H1 (cell line): ENCODE measurements at regions not wholly inside any gene's neighbourhood (a gene's known extent, or its start where the extent isn't known, plus 50 kb on each side); places are given as distances from the start of the nearest gene placed in this dataset.

Source experiments
- CTCF ChIA-PET: fragments of 300-600 bp; sonication (Branson Sonifier 250); formaldehyde crosslinking; loops from one replicate; lab custom pipeline; 2021; ENCODE audit not compliant: partially characterized antibody; lab: Charles Lee
- POLR2A ChIA-PET: fragments of 300-600 bp; sonication (Branson Sonifier 250); formaldehyde crosslinking; loops from one replicate; lab custom pipeline; 2021; ENCODE audit warnings: inconsistent platforms; ENCODE audit not compliant: partially characterized antibody; lab: Charles Lee
- DNase-seq, 2 experiments: peaks; one replicate each; pipeline versions ENCODE4 v3.0.0 to v3.0.0-alpha.2; 2010 to 2022; ENCODE audit warnings: low spot score in 2 of 2, low read depth in 1 of 2, mixed read lengths in 1 of 2
- FAIRE-seq: peaks from 2 replicates; lab custom pipeline; 2011; peaks lifted over from hg19 to GRCh38; lab: Jason Lieb, UNC
- H2AFZ ChIP-seq: 2 replicates; pipeline ENCODE4 v1.8.1; 2012; ENCODE audit warnings: low read length, inconsistent platforms
- H2AK5ac ChIP-seq: 2 replicates; pipeline ENCODE4 v1.6.1; 2013; ENCODE audit warnings: low read depth, low read length
- H2BK120ac ChIP-seq: replicated peaks from 2 replicates; pipeline ENCODE3; 2013; ENCODE audit warnings: low read depth, low read length, inconsistent platforms
- H2BK12ac ChIP-seq: 2 replicates; pipeline ENCODE4 v1.6.1; 2013; ENCODE audit warnings: low read depth, low read length
- H2BK15ac ChIP-seq: 2 replicates; pipeline ENCODE4 v1.6.1; 2013; ENCODE audit warnings: low read length
- H2BK20ac ChIP-seq: 2 replicates; pipeline ENCODE4 v1.6.1; 2013; ENCODE audit warnings: low read length
- H2BK5ac ChIP-seq: 2 replicates; pipeline ENCODE4 v1.6.1; 2013; ENCODE audit warnings: low read depth, low read length
- H3K14ac ChIP-seq: 2 replicates; pipeline ENCODE4 v1.6.1; 2013; ENCODE audit warnings: inconsistent platforms; ENCODE audit not compliant: insufficient read length
- H3K18ac ChIP-seq: 2 replicates; pipeline ENCODE4 v1.6.1; 2013; ENCODE audit warnings: low read length; ENCODE audit errors: extremely low read depth
- H3K23ac ChIP-seq: 2 replicates; pipeline ENCODE4 v1.6.1; 2013; ENCODE audit warnings: inconsistent platforms; ENCODE audit not compliant: insufficient read length
- H3K23me2 ChIP-seq: 2 replicates; pipeline ENCODE4 v1.6.1; 2013; ENCODE audit warnings: low read depth, low read length
- H3K27ac ChIP-seq: 2 replicates; pipeline ENCODE4 v1.6.1; 2011; ENCODE audit warnings: low read depth, low read length, inconsistent platforms
- H3K27me3 ChIP-seq, 4 experiments: replicated peaks in 1 of 4; 1 replicate in 1 of 4; 2 replicates in 3 of 4; pipeline versions ENCODE4 v1.6.1 to v1.8.1; 2011 to 2013; ENCODE audit warnings: low read length in 3 of 4, mild to moderate bottlenecking in 3 of 4, inconsistent platforms in 2 of 4, mixed read lengths in 2 of 4, moderate library complexity in 1 of 4; ENCODE audit not compliant: control insufficient read depth in 3 of 4, insufficient read depth in 3 of 4; ENCODE audit errors: extremely low read depth in 1 of 4
- H3K36me3 ChIP-seq, 4 experiments: 2 replicates each; pipeline versions ENCODE4 v1.6.1 to v1.8.1; 2011 to 2013; ENCODE audit warnings: mild to moderate bottlenecking in 4 of 4, low read length in 3 of 4, moderate library complexity in 2 of 4, control low read depth in 1 of 4, inconsistent platforms in 1 of 4; ENCODE audit not compliant: insufficient read depth in 4 of 4, control insufficient read depth in 2 of 4
- H3K4ac ChIP-seq: replicated peaks from 2 replicates; pipeline ENCODE3; 2013; ENCODE audit warnings: low read length, low read depth, mixed read lengths, inconsistent platforms; ENCODE audit not compliant: insufficient read length
- H3K4me1 ChIP-seq, 4 experiments: replicated peaks in 1 of 4; 1 replicate in 1 of 4; 2 replicates in 3 of 4; pipeline versions ENCODE4 v1.6.1 to v1.8.1; 2011 to 2013; ENCODE audit warnings: low read length in 3 of 4, inconsistent platforms in 2 of 4, mixed read lengths in 1 of 4; ENCODE audit not compliant: insufficient read depth in 4 of 4, control insufficient read depth in 3 of 4
- H3K4me2 ChIP-seq, 2 experiments: 2 replicates each; pipeline versions ENCODE4 v1.6.1 to v1.8.1; 2011 to 2013; ENCODE audit warnings: low read depth in 2 of 2, low read length in 2 of 2, control low read depth in 1 of 2, inconsistent platforms in 1 of 2, mild to moderate bottlenecking in 1 of 2; ENCODE audit not compliant: insufficient read depth in 1 of 2
- H3K4me3 ChIP-seq, 4 experiments: fragments of 200-600, 300-600 bp in 1 of 4; sonication (generic), shearing (Covaris generic), sonication (Bioruptor Twin) in 1 of 4; 2 replicates each; pipeline versions ENCODE4 v1.5.1 to v1.8.1; 2011 to 2016; ENCODE audit warnings: low read length in 4 of 4, low read depth in 3 of 4, control low read depth in 2 of 4, inconsistent platforms in 2 of 4, mild to moderate bottlenecking in 2 of 4, mixed read lengths in 1 of 4, moderate library complexity in 1 of 4; ENCODE audit not compliant: insufficient read depth in 2 of 4; ENCODE audit errors: extremely low read depth in 1 of 4
- H3K56ac ChIP-seq: replicated peaks from 2 replicates; pipeline ENCODE3; 2013; ENCODE audit warnings: low read depth, mild to moderate bottlenecking, mixed read lengths, low read length, inconsistent platforms; ENCODE audit not compliant: insufficient read length
- H3K79me1 ChIP-seq: 2 replicates; pipeline ENCODE4 v1.6.1; 2013; ENCODE audit warnings: low read depth, low read length, control low read depth
- H3K79me2 ChIP-seq, 2 experiments: 2 replicates each; pipeline versions ENCODE4 v1.6.1 to v1.8.1; 2012 to 2013; ENCODE audit warnings: low read length in 2 of 2, mild to moderate bottlenecking in 2 of 2, inconsistent platforms in 1 of 2; ENCODE audit not compliant: insufficient read depth in 2 of 2, control insufficient read depth in 1 of 2
- H3K9ac ChIP-seq, 4 experiments: replicated peaks in 1 of 4; 1 replicate in 1 of 4; 2 replicates in 3 of 4; pipeline versions ENCODE4 v1.6.1 to v1.8.1; 2011 to 2013; ENCODE audit warnings: low read depth in 3 of 4, low read length in 3 of 4, control low read depth in 2 of 4, mild to moderate bottlenecking in 2 of 4, moderate library complexity in 2 of 4, inconsistent platforms in 1 of 4; ENCODE audit errors: extremely low read depth in 1 of 4
- H3K9me3 ChIP-seq, 2 experiments: 2 replicates each; pipeline versions ENCODE4 v1.6.1 to v1.8.1; 2012 to 2013; ENCODE audit warnings: mild to moderate bottlenecking in 2 of 2, moderate library complexity in 2 of 2, control low read depth in 1 of 2, inconsistent platforms in 1 of 2, low read depth in 1 of 2, low read length in 1 of 2, mixed read lengths in 1 of 2; ENCODE audit not compliant: insufficient read depth in 2 of 2
- H4K20me1 ChIP-seq, 2 experiments: replicated peaks in 1 of 2; 2 replicates each; pipeline versions ENCODE3 to v1.8.1; 2011 to 2013; ENCODE audit warnings: inconsistent platforms in 2 of 2, low read length in 2 of 2, mild to moderate bottlenecking in 1 of 2; ENCODE audit not compliant: insufficient read depth in 2 of 2, control insufficient read depth in 1 of 2
- H4K5ac ChIP-seq: 2 replicates; pipeline ENCODE4 v1.6.1; 2013; ENCODE audit warnings: low read length, low read depth, mixed read lengths, inconsistent platforms; ENCODE audit not compliant: insufficient read length
- H4K8ac ChIP-seq: 2 replicates; pipeline ENCODE4 v1.8.0; 2013; ENCODE audit warnings: mild to moderate bottlenecking, moderate library complexity, low read length, inconsistent platforms; ENCODE audit not compliant: insufficient read depth; ENCODE audit errors: extremely low read depth
- H4K91ac ChIP-seq: replicated peaks from 2 replicates; pipeline ENCODE3; 2013; ENCODE audit warnings: low read length, mixed read lengths, inconsistent platforms; ENCODE audit not compliant: insufficient read length
- ATF2 ChIP-seq: IDR thresholded peaks from 2 replicates; pipeline ENCODE4 v1.6.1; 2012; ENCODE audit warnings: low read length, inconsistent platforms
- CBX5 ChIP-seq: fragments of 300-800, 300-1000 bp; sonication (generic); IDR thresholded peaks from 2 replicates; pipeline ENCODE4 v1.7.1; 2016; ENCODE audit warnings: antibody characterized with exemption, low read length, low read depth
- CBX8 ChIP-seq: fragments of 300-800, 300-1000 bp; sonication (generic); IDR thresholded peaks from 2 replicates; pipeline ENCODE4 v1.7.1; 2016; ENCODE audit warnings: low read depth, low read length, borderline replicate concordance
- CHD1 ChIP-seq: IDR thresholded peaks from 2 replicates; pipeline ENCODE4 v1.6.1; 2012; ENCODE audit warnings: low read depth, low read length, improper control_type of control experiment
- CHD2 ChIP-seq: IDR thresholded peaks from 2 replicates; pipeline ENCODE4 v1.6.1; 2012; ENCODE audit warnings: low read length, improper control_type of control experiment
- E2F6 ChIP-seq: IDR thresholded peaks from 2 replicates; pipeline ENCODE4 v1.6.1; 2012; ENCODE audit warnings: inconsistent platforms
- FOSL1 ChIP-seq: IDR thresholded peaks from 2 replicates; pipeline ENCODE4 v1.6.1; 2011; ENCODE audit warnings: mild to moderate bottlenecking, low read depth, low read length, moderate library complexity; ENCODE audit not compliant: insufficient read depth
- MAX ChIP-seq: IDR thresholded peaks from 2 replicates; pipeline ENCODE4 v1.6.1; 2012; ENCODE audit warnings: inconsistent platforms
- POLR2A ChIP-seq, 2 experiments: IDR thresholded peaks; 1 replicate in 1 of 2; 2 replicates in 1 of 2; pipeline ENCODE4 v1.6.1; 2011; ENCODE audit warnings: low read depth in 2 of 2, low read length in 2 of 2, mild to moderate bottlenecking in 2 of 2; ENCODE audit errors: control extremely low read depth in 1 of 2
- RBBP5 ChIP-seq: IDR thresholded peaks from 2 replicates; pipeline ENCODE4 v1.7.1; 2012; ENCODE audit warnings: low read depth, mild to moderate bottlenecking, inconsistent platforms, low read length, moderate library complexity, borderline replicate concordance
- SP1 ChIP-seq: IDR thresholded peaks from 2 replicates; pipeline ENCODE4 v1.6.1; 2011; ENCODE audit warnings: low read depth, low read length
- SP2 ChIP-seq: IDR thresholded peaks from 2 replicates; pipeline ENCODE4 v1.6.1; 2012; ENCODE audit warnings: mild to moderate bottlenecking, low read length, inconsistent platforms
- TBP ChIP-seq: IDR thresholded peaks from 2 replicates; pipeline ENCODE4 v1.6.1; 2011; ENCODE audit warnings: low read depth, low read length, improper control_type of control experiment
- TCF12 ChIP-seq: IDR thresholded peaks from 2 replicates; pipeline ENCODE4 v1.6.1; 2011; ENCODE audit warnings: low read depth, mild to moderate bottlenecking, low read length
- WGBS, 2 experiments: shearing (Covaris generic) in 1 of 2; methylation state at CpG; one replicate each; pipeline versions ENCODE4 v1.1.6 to v1.1.7; 2013 to 2015; ENCODE audit warnings: low lambda C conversion rate in 2 of 2, mixed read lengths in 2 of 2, inconsistent platforms in 1 of 2, low coverage in 1 of 2, missing lambda C conversion rate in 1 of 2; ENCODE audit not compliant: insufficient replicate concordance in 2 of 2, insufficient coverage in 1 of 2, insufficient read length in 1 of 2; ENCODE audit errors: extremely low coverage in 1 of 2, missing lambda C conversion rate in 1 of 2; 5-methylcytosine and 5-hydroxymethylcytosine counted together

GRCh38 chr5:103703617-103704016 lies 141.0 kb upstream of the NUDT12 start:
- Histone ChIP-seq H3K4me2 (no peak overlapping the region), H3K36me3 (no peaks in the 10 kb centered on the region), H3K23ac (no peak overlapping the region), H3K4ac (no peak overlapping the region), H3K23me2 (no peaks in the 10 kb centered on the region), H2BK120ac (no peak overlapping the region), H3K9ac (no peak overlapping the region), H3K79me1 (no peaks in the 10 kb centered on the region), H2BK5ac (no peak overlapping the region), H3K4me1 (no peaks in the 10 kb centered on the region), H2BK12ac (no peak overlapping the region), H2BK15ac (no peak overlapping the region), H3K56ac (no peak overlapping the region), H4K8ac (no peak overlapping the region), H2BK20ac (no peak overlapping the region), H3K9me3 (no peaks in the 10 kb centered on the region), H4K5ac (no peak overlapping the region), H3K27ac (no peak overlapping the region), H3K14ac (no peak overlapping the region), H3K79me2 (no peaks in the 10 kb centered on the region), H3K18ac (no peak overlapping the region), H2AK5ac (no peak overlapping the region), H4K91ac (no peak overlapping the region), H4K20me1 (no peaks in the 10 kb centered on the region), H3K27me3 (no peaks in the 10 kb centered on the region), H3K4me3 (no peak overlapping the region), H2AFZ (no peak overlapping the region)
- no peak for DNase-seq
- WGBS, 2 experiments, result 75% methylated on average over 3 of the region's 3 CpGs; no CpG with 5 or more reads in 1 of the 2 experiments
- ChIA-PET CTCF (interaction anchor here (0.9 kb wide), 1 partner anchor 19 kb away, joined by 3 read pairs; no protein-coding TSS in a partner anchor), POLR2A (no interaction called here)
- FAIRE-seq, result no peak
- TF ChIP-seq E2F6, result no peak
- no peak for TF ChIP-seq POLR2A (IDR thresholded peaks at IDR 0.05; ENCODE audit: control extremely low read depth in 1 of 2, low read depth in 2 of 2, low read length in 2 of 2)
- no peak for TF ChIP-seq RBBP5
- no peak for TF ChIP-seq TCF12
- TF ChIP-seq CBX8, result no peak
- TF ChIP-seq CHD1, result no peak
- no peak for TF ChIP-seq CHD2
- TF ChIP-seq ATF2, result no peak
- TF ChIP-seq SP1, result no peak
- TF ChIP-seq FOSL1, result no peak
- TF ChIP-seq CBX5, result no peak
- TF ChIP-seq MAX, result no peak
- TF ChIP-seq SP2, result no peak
- no peak for TF ChIP-seq TBP
